GM21381 (cell line): ENCODE measurements at regions not wholly inside any gene's neighbourhood (a gene's known extent, or its start where the extent isn't known, plus 50 kb on each side); places are given as distances from the start of the nearest gene placed in this dataset.
"Not testable (repeated sequence)": the region's sequence is repeated elsewhere in the genome, so short reads cannot be mapped to it uniquely, and the experiment has no call there.

Experiments
- ATAC-seq: cut with Tn5 transposase; IDR thresholded peaks from one replicate; pipeline ENCODE4 v1.9.1; 2021; ENCODE audit warnings: mild to moderate bottlenecking, moderate library complexity; ENCODE audit not compliant: unreplicated experiment

DNA sequence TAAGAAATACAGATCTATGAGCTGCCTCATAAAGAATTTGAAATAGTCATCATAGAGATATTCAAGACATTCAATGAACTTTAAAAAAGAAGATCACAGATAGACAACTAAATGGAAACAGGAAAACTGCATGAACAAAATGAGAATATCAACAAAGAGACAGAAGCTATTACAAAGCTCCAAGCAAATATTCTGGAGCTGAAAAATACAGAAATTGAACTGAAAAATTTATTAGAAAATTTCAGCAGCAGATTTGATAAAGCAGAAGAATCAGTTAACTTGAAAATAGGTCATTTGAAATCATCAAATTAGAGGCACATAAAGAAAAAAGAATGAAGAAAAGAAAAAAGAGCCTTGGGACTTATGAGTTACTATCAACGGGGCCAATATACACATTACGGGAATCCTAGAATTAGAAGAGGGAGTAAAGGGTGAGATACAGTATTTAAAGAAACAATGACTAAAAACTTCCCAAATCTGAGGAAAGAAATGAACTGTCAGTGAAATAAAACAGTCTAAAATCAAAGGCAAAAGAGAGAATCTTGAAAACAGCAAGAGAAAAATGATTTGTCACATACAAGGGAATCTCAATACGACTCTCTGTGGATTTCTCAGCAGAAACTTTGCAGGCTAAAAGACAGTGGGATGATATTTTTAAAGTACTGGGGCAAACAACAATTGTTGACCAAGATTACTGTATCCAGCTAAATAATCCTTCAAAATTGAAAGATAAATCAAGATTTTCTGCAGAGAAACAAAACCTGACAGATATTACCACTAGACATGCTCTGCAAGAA lies 641.6 kb downstream of the ANKRD50 start:
- no peak for ATAC-seq

DNA sequence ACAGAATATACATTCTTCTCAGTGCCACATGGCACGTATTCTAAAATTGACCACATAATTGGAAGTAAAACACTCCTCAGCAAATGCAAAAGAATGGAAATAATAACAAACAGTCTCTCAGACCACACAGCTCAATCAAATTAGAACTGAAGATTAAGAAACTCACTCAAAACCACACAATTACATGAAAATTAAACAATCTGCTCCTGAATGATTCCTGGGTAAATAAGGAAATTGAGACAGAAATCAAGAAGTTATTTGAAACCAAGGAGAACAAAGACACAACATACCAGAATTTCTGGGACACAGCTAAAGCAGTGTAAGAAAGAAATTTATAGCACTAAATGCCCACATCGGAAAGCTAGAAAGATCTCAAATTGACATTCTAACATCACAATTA lies 637.3 kb downstream of the ANKRD50 start:
- ATAC-seq = not testable (repeated sequence)

GRCh38 chr4:124079174-124079780 lies 633.3 kb downstream of the ANKRD50 start:
- ATAC-seq = no peak

DNA sequence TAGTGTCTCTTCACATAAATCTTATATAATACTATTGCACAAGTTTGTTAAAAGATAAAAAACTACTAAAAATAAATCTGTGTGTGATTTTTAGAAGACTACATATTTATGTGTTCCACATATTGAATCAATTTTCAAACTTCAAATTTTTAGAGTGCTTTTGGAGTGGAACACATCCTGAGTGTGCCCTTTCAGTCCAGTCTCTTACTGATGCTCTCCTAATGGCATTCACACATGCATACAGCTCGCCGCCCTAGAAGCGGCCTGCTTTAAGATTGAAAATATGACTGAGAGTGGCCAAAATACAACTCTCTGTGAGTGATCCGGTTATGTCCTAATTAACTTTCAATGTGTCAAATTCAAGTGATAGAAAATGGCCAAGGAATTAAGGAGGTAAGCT lies 628.8 kb downstream of the ANKRD50 start:
- no peak for ATAC-seq

- ATAC-seq = no peak
Observed at GRCh38 chr4:124085561-124086180, 626.9 kb downstream of the ANKRD50 start.

DNA sequence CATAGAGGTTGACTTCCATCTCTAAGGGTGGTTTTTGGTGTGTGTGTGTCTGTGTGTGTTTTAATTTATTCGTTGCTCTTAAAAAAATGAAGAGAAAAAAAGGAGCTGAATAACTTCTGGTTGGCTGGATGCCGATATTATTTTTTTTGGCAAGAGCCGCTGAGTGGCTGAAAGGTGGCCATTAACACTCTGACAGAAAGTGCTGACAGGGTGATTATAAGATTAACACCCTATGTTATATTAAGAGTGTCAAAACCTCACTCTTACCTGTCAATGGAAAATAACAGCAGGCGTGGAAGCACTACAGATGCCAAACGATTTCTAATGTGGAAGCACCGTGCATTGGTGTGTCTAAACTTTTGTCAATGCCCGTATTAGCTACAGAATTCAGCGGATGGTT lies 622.5 kb downstream of the ANKRD50 start:
- no peak for ATAC-seq

GRCh38 chr4:124092101-124092500 lies 620.4 kb downstream of the ANKRD50 start:
- no peak for ATAC-seq

GRCh38 chr4:124092541-124092984 lies 620.0 kb downstream of the ANKRD50 start:
- ATAC-seq = no peak

DNA sequence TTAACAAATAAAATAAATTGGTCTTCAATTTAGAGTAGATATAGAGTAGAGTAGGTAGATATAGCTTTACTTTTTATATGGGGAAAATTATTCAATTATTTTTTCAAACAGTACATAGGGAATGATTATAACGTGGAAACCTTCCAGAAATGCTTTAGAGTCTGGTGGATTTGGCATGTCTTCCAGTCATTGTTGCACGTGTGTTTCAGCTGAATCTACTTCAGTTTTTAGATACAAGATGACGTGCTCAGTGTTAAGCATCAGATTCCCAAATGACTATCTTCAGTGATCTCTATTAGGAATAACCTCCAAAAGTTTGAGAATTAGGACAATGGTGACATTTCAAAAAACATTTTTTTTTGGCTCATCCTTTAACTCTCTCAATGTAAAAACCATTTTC lies 616.9 kb downstream of the ANKRD50 start:
- ATAC-seq = no peak

- ATAC-seq = no peak
Observed at GRCh38 chr4:124096290-124096689, 616.2 kb downstream of the ANKRD50 start.

GRCh38 chr4:124097447-124097846 lies 615.1 kb downstream of the ANKRD50 start:
- ATAC-seq = no peak

DNA sequence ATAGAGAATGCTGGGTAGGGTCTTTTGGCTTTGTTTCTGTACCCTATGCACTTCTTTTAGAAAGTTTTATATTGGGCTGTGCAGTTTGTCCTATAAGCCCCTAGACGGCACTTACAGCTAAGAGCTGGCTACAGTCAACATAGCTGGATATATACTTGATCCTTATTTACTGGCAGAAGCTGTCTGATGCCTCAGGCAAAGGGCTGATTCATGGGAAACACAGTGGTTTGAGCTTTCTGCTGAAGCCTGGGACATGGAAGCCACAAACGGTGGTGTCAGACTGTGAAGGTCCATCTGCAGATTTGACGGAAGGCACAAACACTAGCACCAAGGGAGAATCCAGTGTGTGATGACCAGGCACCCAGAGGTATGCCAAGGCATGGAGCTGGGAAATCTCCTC lies 608.4 kb downstream of the ANKRD50 start:
- no peak for ATAC-seq

DNA sequence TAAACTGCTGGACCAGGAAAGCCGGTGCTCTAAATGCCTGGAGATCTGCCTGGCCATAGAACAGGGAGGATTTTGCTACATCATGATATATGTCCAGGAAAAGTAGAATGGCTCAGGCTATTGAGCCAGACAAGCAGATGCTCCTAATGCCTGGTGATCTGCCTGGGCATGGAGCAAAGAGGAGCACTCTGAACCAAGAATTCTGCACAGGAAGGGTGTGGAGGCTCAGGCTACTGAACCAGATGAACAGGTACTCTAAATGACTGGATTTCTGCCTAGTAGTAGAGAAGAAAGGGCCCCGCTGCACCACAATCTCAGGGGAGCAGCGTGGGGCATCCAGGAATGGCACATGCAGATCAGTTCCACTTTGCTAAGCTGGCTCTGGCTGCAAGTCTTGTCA lies 607.9 kb downstream of the ANKRD50 start:
- no peak for ATAC-seq

- no peak for ATAC-seq
Observed at GRCh38 chr4:124105212-124105611, 607.3 kb downstream of the ANKRD50 start.

DNA sequence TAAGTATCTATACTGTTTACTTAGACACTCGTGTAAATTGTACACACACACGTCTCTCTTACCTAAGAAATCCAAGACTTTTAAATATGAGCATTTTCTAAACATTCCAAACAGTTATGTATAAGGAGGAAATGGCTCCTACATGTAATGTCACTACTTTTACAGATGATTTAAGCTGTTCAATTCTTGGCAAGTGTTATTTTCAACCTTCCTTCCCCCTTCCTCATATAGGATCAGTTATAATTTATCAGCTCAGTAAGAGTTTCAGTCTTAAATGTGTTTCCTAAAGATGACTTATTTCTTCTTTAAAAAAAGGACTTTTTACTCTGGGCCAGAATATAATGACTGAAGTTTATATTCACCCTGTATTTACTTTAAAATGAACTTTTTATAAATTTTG lies 601.1 kb downstream of the ANKRD50 start:
- no peak for ATAC-seq

- ATAC-seq = peak; percentile 68
Observed at GRCh38 chr4:124111922-124112321, 600.6 kb downstream of the ANKRD50 start.

DNA sequence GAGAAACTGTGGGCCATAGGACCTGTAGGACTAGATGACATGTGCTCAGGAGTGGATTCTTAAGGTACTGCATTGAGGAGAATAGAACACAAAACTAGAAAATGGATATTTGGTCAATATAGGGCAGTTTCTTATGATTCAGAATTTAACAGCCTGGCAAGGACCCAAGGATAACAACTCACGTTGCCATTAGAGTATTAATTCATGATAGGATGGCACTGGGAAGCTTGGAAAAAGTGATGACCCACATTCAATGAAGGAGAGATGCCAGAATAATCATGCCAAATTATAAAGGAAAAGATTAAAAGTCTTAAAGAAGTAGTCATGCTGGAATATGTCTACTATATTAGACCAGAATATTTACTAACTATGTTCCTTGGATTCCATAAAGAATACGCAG lies 594.5 kb downstream of the ANKRD50 start:
- ATAC-seq = no peak

- ATAC-seq = no peak
Observed at GRCh38 chr4:124121461-124121971, 591.0 kb downstream of the ANKRD50 start.

DNA sequence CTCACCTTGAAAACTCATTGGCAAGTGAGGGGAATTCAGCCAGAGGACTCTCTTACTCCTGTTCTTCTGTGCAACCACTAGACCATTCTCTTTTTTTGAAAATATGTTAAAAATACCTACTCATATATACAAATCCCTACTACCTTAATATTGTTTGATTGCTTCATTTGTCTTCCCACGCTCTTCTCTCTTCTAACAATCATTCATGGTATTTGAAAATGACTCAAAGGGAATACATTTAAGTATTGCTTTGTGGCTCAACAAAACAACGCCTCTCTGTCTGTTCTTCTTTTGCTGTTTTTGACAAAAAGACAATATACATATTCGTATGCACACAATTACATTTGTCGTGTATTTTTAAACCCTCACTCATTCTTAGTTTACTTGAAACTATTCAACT lies 589.4 kb downstream of the ANKRD50 start:
- ATAC-seq = no peak

DNA sequence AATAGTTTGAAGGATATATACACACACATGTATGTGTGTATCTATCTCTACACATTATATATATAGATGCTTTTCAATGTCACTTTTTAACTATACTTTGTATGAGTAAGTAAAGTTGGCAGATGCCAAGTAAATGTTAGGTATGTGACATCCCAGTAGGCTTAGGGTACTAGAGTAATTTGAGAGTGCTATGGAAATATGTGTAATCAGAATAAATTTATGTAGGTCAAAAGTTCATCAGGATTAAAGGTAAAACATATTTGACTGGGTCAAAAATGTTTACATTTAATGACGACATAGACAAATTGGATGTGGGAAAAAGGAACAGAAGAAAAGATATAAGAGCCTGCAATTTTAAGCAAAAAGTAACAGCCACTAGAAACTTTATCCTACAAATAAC lies 588.8 kb downstream of the ANKRD50 start:
- ATAC-seq = no peak

DNA sequence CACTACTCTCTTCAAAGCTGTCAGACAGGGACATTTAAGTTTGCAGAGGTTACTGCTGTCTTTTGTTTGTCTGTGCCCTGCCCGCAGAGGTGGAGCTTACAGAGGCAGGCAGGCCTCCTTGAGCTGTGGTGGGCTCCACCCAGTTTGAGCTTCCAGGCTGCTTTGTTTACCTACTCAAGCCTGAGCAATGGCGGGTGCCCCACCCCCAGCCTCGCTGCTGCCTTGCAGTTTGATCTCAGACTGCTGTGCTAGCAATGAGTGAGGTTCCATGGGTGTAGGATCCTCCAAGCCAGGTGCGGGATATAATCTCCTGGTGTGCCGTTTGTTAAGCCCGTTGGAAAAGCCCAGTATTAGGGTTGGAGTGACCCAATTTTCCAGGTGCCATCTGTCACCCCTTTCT lies 581.2 kb downstream of the ANKRD50 start:
- not testable (repeated sequence) for ATAC-seq

DNA sequence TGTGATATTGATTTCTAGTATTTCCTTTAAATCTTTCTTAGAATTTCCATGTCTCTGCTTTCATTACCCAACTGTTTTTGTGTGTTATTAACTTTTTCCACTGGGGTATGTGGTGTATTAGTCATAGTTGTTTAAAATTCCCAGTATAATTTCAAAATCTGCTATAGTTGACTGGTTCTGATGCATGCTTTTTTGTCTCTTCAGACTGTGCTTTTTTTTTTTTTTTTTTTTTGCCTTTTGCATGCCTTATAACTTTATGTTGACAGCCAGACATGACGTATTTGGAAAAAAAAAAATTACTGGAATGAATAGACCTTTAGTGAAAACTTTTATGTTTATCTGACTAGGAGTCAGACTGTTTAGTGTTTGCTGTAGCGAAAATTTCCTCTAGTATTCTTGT lies 580.4 kb downstream of the ANKRD50 start:
- ATAC-seq = no peak
